GM18873 (cell line): ENCODE measurements at regions not wholly inside any gene's neighbourhood (a gene's known extent, or its start where the extent isn't known, plus 50 kb on each side); places are given as distances from the start of the nearest gene placed in this dataset.

Experiments used
- ATAC-seq: cut with Tn5 transposase; IDR thresholded peaks from one replicate; pipeline ENCODE4 v1.9.1; 2021; ENCODE audit warnings: mild to moderate bottlenecking, moderate library complexity, moderate number of reproducible peaks; ENCODE audit not compliant: unreplicated experiment, low FRiP score

DNA sequence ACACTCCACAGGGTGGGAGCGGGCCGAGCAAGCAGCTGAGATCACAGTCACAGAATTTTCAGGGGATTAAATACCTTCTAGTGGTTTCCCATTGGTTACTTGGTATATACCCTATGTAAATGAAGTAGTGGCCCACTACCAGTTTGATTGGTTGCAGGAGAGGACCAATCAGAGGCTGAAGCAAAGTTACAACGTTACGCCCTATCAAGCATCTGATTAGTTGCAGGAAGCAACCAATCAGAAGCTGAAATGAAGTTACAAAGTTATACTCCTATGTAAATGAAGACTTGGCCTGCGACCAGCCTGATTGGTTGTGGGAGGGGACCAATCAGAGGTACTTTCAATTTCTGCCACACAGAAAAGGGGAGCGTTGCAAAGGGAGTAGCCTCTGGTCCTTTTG lies 474.0 kb downstream of the COG6 start:
- no peak for ATAC-seq

GRCh38 chr13:40130871-40131636 lies 475.6 kb downstream of the COG6 start:
- ATAC-seq = no peak

DNA sequence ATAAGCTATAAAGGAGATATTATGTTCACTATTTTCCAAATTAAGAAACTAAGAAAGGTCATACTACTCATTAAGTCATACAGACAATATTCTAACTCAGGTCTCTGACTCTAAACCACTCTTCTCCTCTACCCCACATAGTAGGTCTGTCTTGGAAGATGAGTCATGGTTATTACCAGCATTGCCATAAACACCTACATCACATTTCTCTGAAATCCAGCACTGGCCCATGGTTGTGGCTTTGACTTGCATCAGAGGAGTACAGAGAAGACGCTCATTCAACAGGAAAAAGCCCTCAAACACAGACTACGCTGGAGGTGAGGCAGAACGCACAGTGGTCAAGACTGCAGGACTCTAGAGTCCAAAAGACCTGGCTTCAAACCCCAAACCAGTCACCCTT lies 476.8 kb downstream of the COG6 start:
- ATAC-seq = no peak

- no peak for ATAC-seq
Observed at GRCh38 chr13:40136896-40137295, 481.4 kb downstream of the COG6 start.

- ATAC-seq = no peak
Observed at GRCh38 chr13:40137400-40137799, 481.9 kb downstream of the COG6 start.

DNA sequence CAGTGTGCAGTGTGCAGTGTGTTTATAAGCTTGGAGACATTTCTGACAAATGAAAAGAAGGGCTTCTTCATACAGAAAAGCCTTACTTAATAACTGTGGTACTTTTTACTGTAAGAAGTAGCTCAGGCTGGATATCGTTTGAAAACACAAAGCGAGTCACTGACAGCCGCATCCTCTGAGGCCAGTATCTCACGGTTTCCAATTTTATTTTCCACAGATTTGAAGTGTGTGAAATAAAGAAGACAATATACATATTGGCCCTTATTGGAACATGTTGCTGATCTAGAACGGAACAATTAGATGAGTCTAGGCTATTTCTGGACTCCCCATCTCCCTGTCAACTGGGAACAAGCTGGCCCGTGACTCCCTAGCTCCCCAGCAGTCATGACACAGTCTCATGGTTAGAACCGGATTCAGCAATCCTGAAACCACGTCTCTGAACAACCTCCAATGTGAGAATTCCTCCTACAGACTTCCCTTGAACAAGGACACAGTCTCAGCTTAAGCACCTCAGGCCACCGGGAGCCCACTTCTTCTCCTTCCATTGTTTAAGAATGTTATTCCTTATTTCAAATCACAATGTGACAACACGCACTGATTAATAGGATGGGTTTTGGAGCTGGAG lies 484.5 kb downstream of the COG6 start:
- no peak for ATAC-seq

DNA sequence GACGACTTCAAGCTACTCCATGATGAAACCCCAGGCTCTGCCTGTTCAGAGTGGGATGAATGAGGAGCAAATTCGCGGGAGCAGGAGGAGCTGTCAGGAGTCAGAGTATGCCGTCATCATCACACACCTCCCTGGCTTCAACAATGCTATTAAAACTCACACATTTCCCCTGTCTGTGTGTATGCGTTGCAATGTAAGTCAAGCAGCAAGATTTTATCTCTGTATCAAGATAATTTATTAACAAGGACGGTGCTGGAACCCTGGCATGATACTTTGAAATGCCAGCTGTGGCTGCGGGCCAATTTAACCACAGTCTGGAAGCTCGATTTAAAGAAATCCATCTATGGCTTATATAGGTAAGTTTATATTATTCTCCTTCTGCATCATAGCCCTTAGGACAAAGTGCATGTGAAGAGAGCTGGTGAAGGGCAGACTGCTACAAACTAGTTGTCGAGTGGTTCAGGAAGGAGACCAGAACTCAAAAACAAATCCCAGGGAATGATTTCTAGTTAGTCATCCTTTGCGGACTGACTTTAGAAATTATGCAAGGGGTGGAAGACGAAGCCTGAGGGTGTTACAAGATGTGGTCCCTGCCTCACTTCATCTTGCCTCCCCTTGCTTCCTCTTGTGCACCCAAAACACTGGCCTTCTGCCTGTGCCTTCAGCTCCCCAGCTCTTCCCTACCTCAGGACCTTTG lies 486.5 kb downstream of the COG6 start:
- ATAC-seq = no peak

GRCh38 chr13:40143106-40143505 lies 487.6 kb downstream of the COG6 start:
- ATAC-seq = no peak

- no peak for ATAC-seq
Observed at GRCh38 chr13:40143559-40143958, 488.1 kb downstream of the COG6 start.

DNA sequence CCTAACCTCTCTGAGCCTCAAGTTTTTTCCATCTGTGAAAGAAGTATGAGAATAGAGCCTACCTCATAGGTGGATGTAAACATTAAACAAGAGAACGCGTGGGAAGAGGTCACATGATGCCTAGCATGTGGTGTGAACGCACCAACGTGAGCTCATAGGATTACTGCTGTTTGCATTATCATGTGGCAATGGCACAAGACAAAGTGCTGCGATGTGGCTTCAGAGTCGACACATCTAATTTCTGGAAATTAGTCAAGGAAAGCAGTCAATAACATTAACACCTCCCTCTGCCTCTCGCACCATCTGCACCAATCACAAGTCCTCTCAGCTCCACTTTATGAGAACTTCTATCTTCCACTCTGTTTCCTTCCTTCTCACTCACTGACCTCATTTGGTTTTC lies 489.7 kb downstream of the COG6 start:
- no peak for ATAC-seq

GRCh38 chr13:40146063-40146462 lies 490.6 kb downstream of the COG6 start:
- ATAC-seq = no peak

DNA sequence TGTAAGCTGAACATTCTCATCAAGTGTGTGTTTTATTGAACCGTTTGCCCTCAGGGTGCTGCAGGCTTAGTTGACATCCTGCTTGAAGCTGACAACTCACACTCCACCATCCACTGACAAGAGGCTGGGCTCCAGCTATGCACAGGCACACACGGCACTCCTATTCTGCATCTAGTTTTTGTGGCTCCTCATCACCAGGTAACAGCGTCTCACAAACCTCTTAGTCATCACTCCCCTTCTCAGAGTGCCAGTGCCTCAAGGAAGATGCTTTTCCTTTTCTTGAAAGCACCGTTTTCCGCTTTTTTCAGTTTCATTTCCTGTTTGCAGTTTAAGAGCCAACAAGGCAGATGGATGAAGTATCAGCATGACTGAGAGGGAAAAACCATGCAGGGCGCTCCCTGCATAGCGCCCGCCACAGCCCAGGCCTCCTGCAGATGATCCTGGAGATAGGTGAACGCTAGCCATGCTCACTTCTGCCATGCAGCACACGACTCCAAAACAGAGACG lies 491.2 kb downstream of the COG6 start:
- no peak for ATAC-seq

DNA sequence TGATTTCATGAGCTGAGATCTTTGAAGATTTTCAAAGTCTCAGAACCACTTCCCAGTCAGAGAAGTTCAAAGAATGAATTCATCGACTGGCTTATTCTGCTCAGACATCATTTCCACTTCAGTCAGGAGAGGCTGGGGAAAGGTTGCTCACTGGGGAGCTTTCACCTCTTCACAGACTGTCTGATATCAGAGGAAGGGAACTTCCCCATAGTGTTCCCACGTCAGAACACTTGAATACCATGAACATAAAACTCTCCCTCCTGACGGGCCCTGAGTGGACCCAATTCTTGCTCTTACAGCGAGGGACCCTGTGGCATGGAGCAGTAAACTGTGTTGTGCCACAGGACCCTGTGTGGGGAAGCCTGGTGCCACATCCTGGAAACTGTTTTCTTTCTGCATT lies 492.6 kb downstream of the COG6 start:
- ATAC-seq = no peak

GRCh38 chr13:40148742-40149141 lies 493.3 kb downstream of the COG6 start:
- ATAC-seq = no peak

DNA sequence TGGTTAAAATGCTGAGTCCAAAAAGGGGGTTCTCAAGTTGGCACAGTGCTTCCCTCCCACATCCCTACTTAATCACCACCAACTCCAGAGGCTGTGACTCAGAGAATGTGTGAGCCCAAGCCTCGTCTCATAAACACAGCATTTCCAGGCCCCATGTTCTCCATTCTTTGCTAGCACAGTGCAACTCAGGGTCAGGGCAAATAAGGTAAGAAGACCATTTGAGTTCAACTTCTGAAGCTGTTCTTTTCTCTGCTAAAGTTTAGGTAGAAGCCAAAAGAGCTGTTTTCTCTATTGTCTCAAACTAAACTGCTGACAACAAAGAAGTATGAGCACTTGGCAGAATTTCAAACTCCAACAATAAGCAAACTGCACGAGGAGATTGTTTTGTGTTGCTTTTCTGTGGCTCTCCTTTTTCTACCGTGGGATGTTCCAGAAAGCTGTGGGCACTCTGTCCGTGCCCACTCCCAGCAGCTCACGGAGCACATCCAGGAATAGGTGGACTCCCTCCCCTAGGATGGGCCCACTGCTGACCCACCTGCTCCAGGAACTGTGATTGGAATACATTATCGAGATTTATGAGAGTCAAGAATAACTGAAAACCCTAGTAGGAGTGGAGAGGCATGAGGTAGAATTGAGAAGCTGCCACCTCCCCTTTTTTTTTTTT lies 494.3 kb downstream of the COG6 start:
- ATAC-seq = no peak

GRCh38 chr13:40151673-40152072 lies 496.2 kb downstream of the COG6 start:
- ATAC-seq = no peak

DNA sequence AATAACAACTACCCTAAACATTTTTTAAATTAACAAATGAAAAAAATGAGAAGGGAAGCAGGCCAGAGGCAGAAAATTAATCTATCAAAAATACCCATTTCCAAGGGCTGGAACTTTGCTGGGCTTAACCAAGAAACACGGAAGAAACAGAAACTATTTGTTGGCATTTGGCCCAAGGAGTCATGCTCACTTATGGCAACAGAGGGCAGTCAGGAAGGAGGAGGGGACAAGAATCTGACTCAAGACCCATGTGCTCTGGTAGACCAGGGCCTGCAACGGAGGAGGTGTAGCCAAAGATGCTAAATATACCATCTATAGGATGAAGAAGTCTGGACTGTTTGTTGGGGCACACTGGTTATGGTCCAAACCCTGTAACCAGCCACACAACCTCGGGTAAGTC lies 496.7 kb downstream of the COG6 start:
- no peak for ATAC-seq

GRCh38 chr13:40152922-40153321 lies 497.5 kb downstream of the COG6 start:
- no peak for ATAC-seq

GRCh38 chr13:40153516-40153915 lies 498.1 kb downstream of the COG6 start:
- ATAC-seq = no peak

DNA sequence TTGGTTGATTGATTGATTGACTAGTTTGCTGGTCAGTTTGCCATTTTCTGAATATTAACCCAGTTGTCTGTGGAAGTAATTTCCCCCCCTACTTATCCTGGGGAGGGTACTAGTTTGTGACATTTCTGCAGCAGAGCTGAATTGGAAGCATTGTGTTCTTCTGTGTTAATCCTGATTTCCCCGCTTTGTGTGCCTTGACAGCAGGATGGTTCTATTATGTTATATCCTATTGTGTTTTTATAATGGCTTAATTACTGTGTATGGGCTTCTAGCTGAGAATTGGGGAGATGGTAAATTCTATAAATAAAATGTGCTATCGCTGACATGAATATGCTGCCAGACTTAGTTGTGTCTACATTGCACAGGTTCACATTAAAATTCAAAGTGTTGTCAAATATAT lies 499.7 kb downstream of the COG6 start:
- no peak for ATAC-seq

GRCh38 chr13:40158218-40158617 lies 502.8 kb downstream of the COG6 start:
- no peak for ATAC-seq
